Neural cell (in vitro differentiated cells): ENCODE measurements at regions not wholly inside any gene's neighbourhood (a gene's known extent, or its start where the extent isn't known, plus 50 kb on each side); places are given as distances from the start of the nearest gene placed in this dataset.

Source experiments
- H2AFZ ChIP-seq: fragments of 200-600, 300-800 bp; sonication (generic), shearing (Covaris generic); 2 replicates; pipeline ENCODE4 v1.6.0; 2014; ENCODE audit warnings: low read depth, mild to moderate bottlenecking, antibody characterized with exemption, low read length, moderate library complexity
- H3F3A ChIP-seq: fragments of 200-600 bp; shearing (Covaris generic); 2 replicates; pipeline ENCODE4 v1.6.1; 2016; ENCODE audit warnings: mild to moderate bottlenecking, moderate library complexity, mixed read lengths, antibody characterized with exemption, low read length; ENCODE audit not compliant: insufficient read depth, poor library complexity, severe bottlenecking
- H3K27ac ChIP-seq: fragments of 200-600, 300-800 bp; sonication (generic), shearing (Covaris generic); 2 replicates; pipeline ENCODE4 v1.5.1; 2014; ENCODE audit warnings: mild to moderate bottlenecking, low read length, moderate library complexity
- H3K27me3 ChIP-seq: fragments of 300-800, 200-600 bp; sonication (generic), shearing (Covaris generic); 2 replicates; pipeline ENCODE4 v1.6.0; 2014; ENCODE audit warnings: mild to moderate bottlenecking, low read depth, low read length, moderate library complexity; ENCODE audit not compliant: insufficient read depth
- H3K36me3 ChIP-seq: fragments of 300-800, 200-600 bp; sonication (generic), shearing (Covaris generic); 2 replicates; pipeline ENCODE4 v1.5.1; 2014; ENCODE audit warnings: mild to moderate bottlenecking, antibody characterized with exemption, low read length, moderate library complexity; ENCODE audit not compliant: insufficient read depth
- H3K4me2 ChIP-seq: fragments of 300-800, 200-600 bp; sonication (generic), shearing (Covaris generic); 2 replicates; pipeline ENCODE4 v1.6.0; 2014; ENCODE audit warnings: mild to moderate bottlenecking, low read length
- H3K4me3 ChIP-seq: fragments of 300-800, 200-600 bp; sonication (generic), shearing (Covaris generic); 2 replicates; pipeline ENCODE4 v1.5.1; 2014; ENCODE audit warnings: mild to moderate bottlenecking, low read length, moderate library complexity
- H3K79me2 ChIP-seq: fragments of 200-600 bp; shearing (Covaris generic); replicated peaks from 2 replicates; pipeline ENCODE4 v1.6.0; 2014; ENCODE audit warnings: mild to moderate bottlenecking, low read length, moderate library complexity; ENCODE audit not compliant: insufficient read depth
- H3K9ac ChIP-seq: fragments of 300-800, 200-600 bp; sonication (generic), shearing (Covaris generic); 2 replicates; pipeline ENCODE4 v1.6.1; 2016; ENCODE audit warnings: mild to moderate bottlenecking, low read length, mixed read lengths
- H3K9me2 ChIP-seq: fragments of 200-600 bp; shearing (Covaris generic); 2 replicates; pipeline ENCODE4 v1.6.1; 2016; ENCODE audit warnings: mild to moderate bottlenecking, low read length, mixed read lengths; ENCODE audit not compliant: insufficient read depth
- H3K9me3 ChIP-seq: fragments of 200-600, 300-800 bp; sonication (generic), shearing (Covaris generic); 2 replicates; pipeline ENCODE4 v1.6.1; 2016; ENCODE audit warnings: mild to moderate bottlenecking, mixed run types, low read length, moderate library complexity, mixed read lengths
- H4K20me1 ChIP-seq: fragments of 200-600 bp; shearing (Covaris generic); 2 replicates; pipeline ENCODE4 v1.6.1; 2016; ENCODE audit warnings: mild to moderate bottlenecking, mixed run types; ENCODE audit not compliant: insufficient read depth
- CTCF ChIP-seq: fragments of 450-650 bp; IDR thresholded peaks from 2 replicates; pipeline ENCODE4 v1.5.1; 2014; ENCODE audit warnings: antibody characterized with exemption, mild to moderate bottlenecking, moderate library complexity; ENCODE audit not compliant: poor library complexity, severe bottlenecking
- EP300 ChIP-seq: fragments of 450-650 bp; conservative IDR thresholded peaks from 2 replicates; pipeline ENCODE4 v1.6.1; 2014; ENCODE audit warnings: antibody characterized with exemption, mild to moderate bottlenecking, moderate library complexity; ENCODE audit not compliant: poor library complexity, severe bottlenecking
- EZH2 ChIP-seq: fragments of 200-600, 300-800 bp; shearing (Covaris generic), sonication (generic); IDR thresholded peaks from 2 replicates; pipeline ENCODE4 v1.6.1; 2014; ENCODE audit warnings: antibody characterized with exemption, low read length, borderline replicate concordance, mild to moderate bottlenecking; ENCODE audit not compliant: insufficient read depth, poor library complexity, severe bottlenecking
- MXI1 ChIP-seq: fragments of 450-650 bp; conservative IDR thresholded peaks from 2 replicates; pipeline ENCODE4 v1.6.1; 2014; ENCODE audit warnings: antibody characterized with exemption, mild to moderate bottlenecking; ENCODE audit not compliant: poor library complexity, severe bottlenecking
- POLR2AphosphoS5 ChIP-seq: IDR thresholded peaks from 2 replicates; pipeline ENCODE4 v1.6.1; 2012
- RAD21 ChIP-seq: fragments of 450-650 bp; conservative IDR thresholded peaks from 2 replicates; pipeline ENCODE4 v1.6.1; 2014; ENCODE audit warnings: antibody characterized with exemption, mild to moderate bottlenecking, moderate library complexity
- REST ChIP-seq: IDR thresholded peaks from 2 replicates; pipeline ENCODE4 v1.6.1; 2012; ENCODE audit warnings: borderline replicate concordance
- SMC3 ChIP-seq: fragments of 450-650 bp; conservative IDR thresholded peaks from 2 replicates; pipeline ENCODE4 v1.6.1; 2014; ENCODE audit warnings: antibody characterized with exemption, mild to moderate bottlenecking, moderate library complexity; ENCODE audit not compliant: poor library complexity
- TAF1 ChIP-seq: IDR thresholded peaks from 2 replicates; pipeline ENCODE4 v1.6.1; 2012; ENCODE audit warnings: low read depth

- H3F3A ChIP-seq, result no peaks in the 10 kb centered on the region
- no peak overlapping the region for H3K9ac ChIP-seq
- TF ChIP-seq TAF1 (no peak), CTCF (no peak), REST (no peak), SMC3 (no peak), MXI1 (no peak), EP300 (no peak), RAD21 (no peak), POLR2AphosphoS5 (no peak), EZH2 (no peak)
- H3K36me3 ChIP-seq, result no peaks in the 10 kb centered on the region
- H3K27me3 ChIP-seq, result no peaks in the 10 kb centered on the region
- H3K27ac ChIP-seq, result no peak overlapping the region
- no peaks in the 10 kb centered on the region for H3K9me2 ChIP-seq
- no peaks in the 10 kb centered on the region for H3K9me3 ChIP-seq
- no peak overlapping the region for H3K4me3 ChIP-seq
- H3K79me2 ChIP-seq, result no peaks in the 10 kb centered on the region
- H4K20me1 ChIP-seq, result no peaks in the 10 kb centered on the region
- H3K4me2 ChIP-seq, result no peak overlapping the region
- H2AFZ ChIP-seq, result no peak overlapping the region
Measured at GRCh38 chr7:15886626-15887025, 200.1 kb upstream of the MEOX2 start.

DNA sequence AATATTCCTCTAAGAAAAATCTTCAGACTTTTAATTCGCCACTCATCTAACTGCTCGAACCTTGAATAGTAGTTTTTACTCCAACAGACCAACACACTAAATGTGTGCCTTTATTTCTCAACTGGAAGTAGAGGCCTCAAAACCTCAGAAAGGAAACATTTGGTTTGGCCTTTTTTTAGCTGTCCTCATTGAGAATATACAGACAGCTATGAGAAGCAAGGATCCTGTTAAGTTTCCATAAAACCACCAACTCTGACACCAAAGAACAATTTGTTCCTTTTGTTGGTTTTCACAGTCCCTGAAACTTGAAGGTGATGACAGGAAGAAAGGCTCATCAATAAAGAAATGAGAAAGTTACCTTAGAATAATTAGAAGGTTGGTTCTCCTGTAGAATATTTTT is 199.2 kb upstream of the MEOX2 start:
- Histone ChIP-seq H3K79me2 (no peaks in the 10 kb centered on the region), H3K9ac (no peak overlapping the region), H4K20me1 (no peaks in the 10 kb centered on the region), H3K36me3 (no peaks in the 10 kb centered on the region), H3K4me2 (no peak overlapping the region), H3K9me3 (peaks cover 5% of the 10 kb centered on the region), H3F3A (no peaks in the 10 kb centered on the region), H3K4me3 (no peak overlapping the region), H3K27ac (no peak overlapping the region), H3K9me2 (no peaks in the 10 kb centered on the region), H3K27me3 (no peaks in the 10 kb centered on the region), H2AFZ (no peak overlapping the region)
- TF ChIP-seq EZH2 (no peak), RAD21 (no peak), CTCF (no peak), EP300 (no peak), SMC3 (no peak), REST (no peak), POLR2AphosphoS5 (no peak), MXI1 (no peak), TAF1 (no peak)
